HepG2 (cell line): ENCODE measurements at regions not wholly inside any gene's neighbourhood (a gene's known extent, or its start where the extent isn't known, plus 50 kb on each side); places are given as distances from the start of the nearest gene placed in this dataset.

ENCODE experiments used
- ATAC-seq: fragments of 200-7000 bp; cut with Tn5 transposase; 3 replicates; pipeline ENCODE4 v1.9.1; 2020; ENCODE audit warnings: mild to moderate bottlenecking, moderate library complexity
- BruUV-seq: library from RNA; stranded (reverse); fragments of 400-500 nt; replicated peaks from 2 replicates; lab custom pipeline; 2021; lab: Mats Ljungman, UMichigan
- CTCF ChIA-PET: fragments of 300-600 bp; formaldehyde crosslinking; extraction: SDS; loops from one replicate; lab custom pipeline; 2021; ENCODE audit warnings: low total read pairs, inconsistent platforms, low intra/inter-chr PET ratio; lab: Yijun Ruan, JAX
- POLR2A ChIA-PET: fragments of 350-600 bp; sonication (Branson Sonifier 250); formaldehyde crosslinking; loops from one replicate; lab custom pipeline; 2020; ENCODE audit warnings: antibody characterized with exemption, inconsistent platforms; lab: Yijun Ruan, JAX
- DNase-seq: peaks from one replicate; pipeline ENCODE4 v3.0.0-alpha.2; 2015; ENCODE audit warnings: low spot score
- FAIRE-seq: peaks from 3 replicates; lab custom pipeline; 2011; peaks lifted over from hg19 to GRCh38; lab: Jason Lieb, UNC
- H2AFZ ChIP-seq: one replicate; pipeline ENCODE4 v1.6.1; 2011; ENCODE audit warnings: low read length, inconsistent platforms
- H3K27ac ChIP-seq: fragments of 300-600 bp; 3 replicates; pipeline ENCODE4 v1.8.0; 2011; ENCODE audit warnings: mixed run types, mild to moderate bottlenecking, mixed read lengths, low read length, inconsistent platforms; ENCODE audit not compliant: insufficient read depth; ENCODE audit errors: extremely low read length
- H3K27me3 ChIP-seq, 2 experiments: fragments of 200-600 bp in 1 of 2; 2 replicates in 1 of 2; 3 replicates in 1 of 2; pipeline versions ENCODE4 v1.6.0 to v1.8.0; 2011; ENCODE audit warnings: low read length in 2 of 2, mild to moderate bottlenecking in 2 of 2, moderate library complexity in 2 of 2, inconsistent platforms in 1 of 2; ENCODE audit not compliant: insufficient read depth in 2 of 2, control insufficient read depth in 1 of 2
- H3K36me3 ChIP-seq, 2 experiments: fragments of 200-600 bp in 1 of 2; replicated peaks in 1 of 2; 2 replicates in 1 of 2; 3 replicates in 1 of 2; pipeline versions ENCODE4 v1.5.1 to v1.8.0; 2011; ENCODE audit warnings: low read length in 2 of 2, inconsistent platforms in 1 of 2; ENCODE audit not compliant: insufficient read depth in 2 of 2, control insufficient read depth in 1 of 2
- H3K4me1 ChIP-seq: 2 replicates; pipeline ENCODE4 v1.5.1; 2012; ENCODE audit warnings: low read length, inconsistent platforms; ENCODE audit not compliant: insufficient read depth
- H3K4me2 ChIP-seq: 2 replicates; pipeline ENCODE4 v1.6.0; 2011; ENCODE audit warnings: low read depth, low read length, inconsistent platforms
- H3K4me3 ChIP-seq, 3 experiments: fragments of 200-600 bp in 1 of 3; sonication (generic), shearing (Covaris generic) in 1 of 3; replicated peaks in 1 of 3; 2 replicates each; pipeline ENCODE4 v1.5.1; 2011 to 2016; ENCODE audit warnings: low read length in 3 of 3, inconsistent platforms in 2 of 3, low read depth in 2 of 3, mild to moderate bottlenecking in 2 of 3, control low read depth in 1 of 3, mixed read lengths in 1 of 3; ENCODE audit not compliant: insufficient read depth in 1 of 3
- H3K79me2 ChIP-seq: one replicate; pipeline ENCODE4 v1.6.1; 2011; ENCODE audit warnings: low read length, inconsistent platforms; ENCODE audit not compliant: insufficient read depth
- H3K9ac ChIP-seq: 2 replicates; pipeline ENCODE4 v1.6.0; 2011; ENCODE audit warnings: mild to moderate bottlenecking, low read depth, low read length, inconsistent platforms; ENCODE audit not compliant: insufficient read depth
- H3K9me3 ChIP-seq: 2 replicates; pipeline ENCODE4 v1.5.1; 2012; ENCODE audit warnings: mild to moderate bottlenecking, low read length
- H4K20me1 ChIP-seq: 2 replicates; pipeline ENCODE4 v1.6.0; 2011; ENCODE audit warnings: inconsistent platforms, mild to moderate bottlenecking, low read length, moderate library complexity; ENCODE audit not compliant: insufficient read depth
- HES4 ChIP-seq: sonication (generic); formaldehyde crosslinking; IDR thresholded peaks from 2 replicates; pipeline ENCODE4 v1.9.0; 2021; ENCODE audit warnings: mild to moderate bottlenecking, missing genetic modification reagents, borderline replicate concordance
- HNRNPL ChIP-seq: fragments of 200-400 bp; formaldehyde crosslinking; IDR thresholded peaks from 2 replicates; pipeline ENCODE4 v1.6.1; 2017; ENCODE audit warnings: mild to moderate bottlenecking, low read depth, low read length
- ISX ChIP-seq: sonication (generic); formaldehyde crosslinking; conservative IDR thresholded peaks from 2 replicates; pipeline ENCODE4 v1.5.0; 2020; ENCODE audit warnings: missing genetic modification reagents
- KLF9 ChIP-seq: IDR thresholded peaks from 2 replicates; pipeline ENCODE4 v1.6.1; 2016; ENCODE audit warnings: low read depth
- MAFF ChIP-seq: IDR thresholded peaks from 2 replicates; pipeline ENCODE4 v1.6.1; 2011; ENCODE audit warnings: low read depth, low read length, improper control_type of control experiment
- POLR2AphosphoS5 ChIP-seq: IDR thresholded peaks from 2 replicates; pipeline ENCODE4 v1.6.1; 2012; ENCODE audit warnings: low read depth, low read length
- SATB2 ChIP-seq: sonication (generic); formaldehyde crosslinking; IDR thresholded peaks from 2 replicates; pipeline ENCODE4 v1.5.0; 2020; ENCODE audit warnings: missing genetic modification reagents
- ZFP36 ChIP-seq: fragments of 150-350 bp; IDR thresholded peaks from 2 replicates; pipeline ENCODE4 v1.6.1; 2018; ENCODE audit warnings: borderline replicate concordance, low read length, low read depth; ENCODE audit not compliant: partially characterized antibody
- ZNF24 ChIP-seq: fragments of 450-650 bp; IDR thresholded peaks from 2 replicates; pipeline ENCODE4 v1.6.1; 2017; ENCODE audit warnings: antibody characterized with exemption, mild to moderate bottlenecking
- ZNF343 ChIP-seq: sonication (generic); formaldehyde crosslinking; IDR thresholded peaks from 2 replicates; pipeline ENCODE4 v1.4.0; 2020; ENCODE audit warnings: mild to moderate bottlenecking, missing genetic modification reagents
- ZNF446 ChIP-seq: sonication (generic); formaldehyde crosslinking; IDR thresholded peaks from 2 replicates; pipeline ENCODE4 v1.5.0; 2020; ENCODE audit warnings: mild to moderate bottlenecking, missing genetic modification reagents
- ZNF546 ChIP-seq: sonication (generic); formaldehyde crosslinking; conservative IDR thresholded peaks from 2 replicates; pipeline ENCODE4 v1.8.1; 2023; ENCODE audit warnings: mild to moderate bottlenecking, missing genetic modification reagents
- ZNF674 ChIP-seq: sonication (generic); formaldehyde crosslinking; IDR thresholded peaks from 2 replicates; pipeline ENCODE4 v1.5.0; 2020; ENCODE audit warnings: low read depth, mild to moderate bottlenecking, missing genetic modification reagents
- WGBS: methylation state at CpG from one replicate; pipeline ENCODE4 v1.1.6; 2017; ENCODE audit warnings: low lambda C conversion rate; 5-methylcytosine and 5-hydroxymethylcytosine counted together
- in situ Hi-C: cut with HindIII; loops from 2 replicates; pipeline ENCODE4 v1.10.0; 2017; ENCODE audit warnings: low pct_unique_long_range_greater_than_20kb; ENCODE audit not compliant: extremely low pct_ligation_motif_present
- intact Hi-C: fragments of 100-400 bp; cut with micrococcal nuclease; formaldehyde crosslinking; loops from one replicate; pipeline ENCODE4 v1.10.0; 2022; ENCODE audit not compliant: unreplicated experiment
- TF ChIP-seq, protein P1 (sequence below): IDR thresholded peaks from 2 replicates; pipeline ENCODE4 v1.6.1; 2016; ENCODE audit warnings: mild to moderate bottlenecking
- TF ChIP-seq, protein P2 (sequence below): sonication (generic); formaldehyde crosslinking; IDR thresholded peaks from 2 replicates; pipeline ENCODE4 v1.4.0; 2020; ENCODE audit warnings: missing genetic modification reagents, borderline replicate concordance
- TF ChIP-seq, protein P3 (sequence below): sonication (generic); formaldehyde crosslinking; IDR thresholded peaks from 2 replicates; pipeline ENCODE4 v1.8.1; 2022; ENCODE audit warnings: low read depth, mild to moderate bottlenecking, missing genetic modification reagents

DNA sequence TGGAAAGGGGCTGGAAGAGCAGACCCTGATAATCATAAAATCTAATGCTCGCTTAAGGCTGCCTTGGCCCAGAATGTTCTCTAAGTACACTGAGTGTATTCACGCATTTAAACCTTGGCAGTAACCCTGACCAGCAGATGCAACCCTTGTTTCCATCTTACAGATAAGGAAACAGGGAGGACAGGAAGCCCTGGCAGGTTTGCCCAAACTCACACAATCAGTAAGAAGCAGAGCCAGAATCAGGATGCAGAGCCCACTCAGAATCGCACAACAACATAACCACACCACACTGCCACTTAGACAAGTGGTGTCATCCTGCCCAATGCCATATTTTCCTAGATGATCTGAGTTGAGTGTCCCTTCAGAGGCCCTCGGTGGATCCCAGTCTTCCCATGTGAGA, 214.5 kb upstream of the HES1 start:
- in situ Hi-C loops = no loop called here
- FAIRE-seq (no peak), DNase-seq (no peak), ATAC-seq (no peak)
- 67% methylated on average over 4 of the region's 4 CpGs for WGBS
- H3K36me3 ChIP-seq = no peaks in the 10 kb centered on the region
- peaks cover 0 to 14% of the 10 kb centered on the region in 2 experiments; a peak in 3 of 5 replicates for H3K27me3 ChIP-seq
- no TSS peak for BruUV-seq
- no peak overlapping the region for H2AFZ ChIP-seq
- TF ChIP-seq KLF9 (CRISPR knock-in tag) (no peak), ZNF343 (CRISPR knock-in tag) (no peak), ZNF24 (no peak), POLR2AphosphoS5 (no peak), ISX (CRISPR knock-in tag) (no peak), ZNF546 (CRISPR knock-in tag) (no peak), MAFF (no peak), HES4 (CRISPR knock-in tag) (no peak), HNRNPL (no peak), ZFP36 (no peak), ZNF446 (CRISPR knock-in tag) (no peak), SATB2 (CRISPR knock-in tag) (no peak), ZNF674 (CRISPR knock-in tag) (no peak)
- TF ChIP-seq, protein P1, sequence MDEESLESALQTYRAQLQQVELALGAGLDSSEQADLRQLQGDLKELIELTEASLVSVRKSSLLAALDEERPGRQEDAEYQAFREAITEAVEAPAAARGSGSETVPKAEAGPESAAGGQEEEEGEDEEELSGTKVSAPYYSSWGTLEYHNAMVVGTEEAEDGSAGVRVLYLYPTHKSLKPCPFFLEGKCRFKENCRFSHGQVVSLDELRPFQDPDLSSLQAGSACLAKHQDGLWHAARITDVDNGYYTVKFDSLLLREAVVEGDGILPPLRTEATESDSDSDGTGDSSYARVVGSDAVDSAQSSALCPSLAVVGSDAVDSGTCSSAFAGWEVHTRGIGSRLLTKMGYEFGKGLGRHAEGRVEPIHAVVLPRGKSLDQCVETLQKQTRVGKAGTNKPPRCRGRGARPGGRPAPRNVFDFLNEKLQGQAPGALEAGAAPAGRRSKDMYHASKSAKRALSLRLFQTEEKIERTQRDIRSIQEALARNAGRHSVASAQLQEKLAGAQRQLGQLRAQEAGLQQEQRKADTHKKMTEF (CRISPR knock-in tag) = no peak
- TF ChIP-seq, protein P2, sequence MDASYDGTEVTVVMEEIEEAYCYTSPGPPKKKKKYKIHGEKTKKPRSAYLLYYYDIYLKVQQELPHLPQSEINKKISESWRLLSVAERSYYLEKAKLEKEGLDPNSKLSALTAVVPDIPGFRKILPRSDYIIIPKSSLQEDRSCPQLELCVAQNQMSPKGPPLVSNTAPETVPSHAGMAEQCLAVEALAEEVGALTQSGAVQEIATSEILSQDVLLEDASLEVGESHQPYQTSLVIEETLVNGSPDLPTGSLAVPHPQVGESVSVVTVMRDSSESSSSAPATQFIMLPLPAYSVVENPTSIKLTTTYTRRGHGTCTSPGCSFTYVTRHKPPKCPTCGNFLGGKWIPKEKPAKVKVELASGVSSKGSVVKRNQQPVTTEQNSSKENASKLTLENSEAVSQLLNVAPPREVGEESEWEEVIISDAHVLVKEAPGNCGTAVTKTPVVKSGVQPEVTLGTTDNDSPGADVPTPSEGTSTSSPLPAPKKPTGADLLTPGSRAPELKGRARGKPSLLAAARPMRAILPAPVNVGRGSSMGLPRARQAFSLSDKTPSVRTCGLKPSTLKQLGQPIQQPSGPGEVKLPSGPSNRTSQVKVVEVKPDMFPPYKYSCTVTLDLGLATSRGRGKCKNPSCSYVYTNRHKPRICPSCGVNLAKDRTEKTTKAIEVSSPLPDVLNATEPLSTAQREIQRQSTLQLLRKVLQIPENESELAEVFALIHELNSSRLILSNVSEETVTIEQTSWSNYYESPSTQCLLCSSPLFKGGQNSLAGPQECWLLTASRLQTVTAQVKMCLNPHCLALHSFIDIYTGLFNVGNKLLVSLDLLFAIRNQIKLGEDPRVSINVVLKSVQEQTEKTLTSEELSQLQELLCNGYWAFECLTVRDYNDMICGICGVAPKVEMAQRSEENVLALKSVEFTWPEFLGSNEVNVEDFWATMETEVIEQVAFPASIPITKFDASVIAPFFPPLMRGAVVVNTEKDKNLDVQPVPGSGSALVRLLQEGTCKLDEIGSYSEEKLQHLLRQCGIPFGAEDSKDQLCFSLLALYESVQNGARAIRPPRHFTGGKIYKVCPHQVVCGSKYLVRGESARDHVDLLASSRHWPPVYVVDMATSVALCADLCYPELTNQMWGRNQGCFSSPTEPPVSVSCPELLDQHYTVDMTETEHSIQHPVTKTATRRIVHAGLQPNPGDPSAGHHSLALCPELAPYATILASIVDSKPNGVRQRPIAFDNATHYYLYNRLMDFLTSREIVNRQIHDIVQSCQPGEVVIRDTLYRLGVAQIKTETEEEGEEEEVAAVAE = no peak
- TF ChIP-seq, protein P3, sequence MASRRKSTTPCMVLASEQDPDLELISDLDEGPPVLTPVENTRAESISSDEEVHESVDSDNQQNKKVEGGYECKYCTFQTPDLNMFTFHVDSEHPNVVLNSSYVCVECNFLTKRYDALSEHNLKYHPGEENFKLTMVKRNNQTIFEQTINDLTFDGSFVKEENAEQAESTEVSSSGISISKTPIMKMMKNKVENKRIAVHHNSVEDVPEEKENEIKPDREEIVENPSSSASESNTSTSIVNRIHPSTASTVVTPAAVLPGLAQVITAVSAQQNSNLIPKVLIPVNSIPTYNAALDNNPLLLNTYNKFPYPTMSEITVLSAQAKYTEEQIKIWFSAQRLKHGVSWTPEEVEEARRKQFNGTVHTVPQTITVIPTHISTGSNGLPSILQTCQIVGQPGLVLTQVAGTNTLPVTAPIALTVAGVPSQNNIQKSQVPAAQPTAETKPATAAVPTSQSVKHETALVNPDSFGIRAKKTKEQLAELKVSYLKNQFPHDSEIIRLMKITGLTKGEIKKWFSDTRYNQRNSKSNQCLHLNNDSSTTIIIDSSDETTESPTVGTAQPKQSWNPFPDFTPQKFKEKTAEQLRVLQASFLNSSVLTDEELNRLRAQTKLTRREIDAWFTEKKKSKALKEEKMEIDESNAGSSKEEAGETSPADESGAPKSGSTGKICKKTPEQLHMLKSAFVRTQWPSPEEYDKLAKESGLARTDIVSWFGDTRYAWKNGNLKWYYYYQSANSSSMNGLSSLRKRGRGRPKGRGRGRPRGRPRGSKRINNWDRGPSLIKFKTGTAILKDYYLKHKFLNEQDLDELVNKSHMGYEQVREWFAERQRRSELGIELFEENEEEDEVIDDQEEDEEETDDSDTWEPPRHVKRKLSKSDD (CRISPR knock-in tag) = no peak
- no peaks in the 10 kb centered on the region for H3K4me1 ChIP-seq
- no peak overlapping the region for H3K9ac ChIP-seq
- no peak overlapping the region for H3K4me2 ChIP-seq
- ChIA-PET POLR2A (no interaction called here), CTCF (no interaction called here)
- H3K27ac ChIP-seq = no peak overlapping the region
- H4K20me1 ChIP-seq = no peaks in the 10 kb centered on the region
- no peak overlapping the region for H3K4me3 ChIP-seq
- H3K9me3 ChIP-seq = no peaks in the 10 kb centered on the region
- intact Hi-C loops = no loop called here
- no peaks in the 10 kb centered on the region for H3K79me2 ChIP-seq
